RPMI7951 (cell line): ENCODE measurements at regions not wholly inside any gene's neighbourhood (a gene's known extent, or its start where the extent isn't known, plus 50 kb on each side); places are given as distances from the start of the nearest gene placed in this dataset.

ENCODE experiments used
- DNase-seq: peaks from one replicate; pipeline ENCODE4 v3.0.0-alpha.2; 2012; ENCODE audit warnings: low read depth

- no peak for DNase-seq
Measured at GRCh38 chr5:135628771-135629563, 50.2 kb upstream of the CXCL14 start.
